GM19351 (cell line): ENCODE measurements at regions not wholly inside any gene's neighbourhood (a gene's known extent, or its start where the extent isn't known, plus 50 kb on each side); places are given as distances from the start of the nearest gene placed in this dataset.

Experiments used
- ATAC-seq: cut with Tn5 transposase; IDR thresholded peaks from one replicate; pipeline ENCODE4 v1.9.1; 2021; ENCODE audit warnings: mild to moderate bottlenecking, moderate library complexity; ENCODE audit not compliant: unreplicated experiment

DNA sequence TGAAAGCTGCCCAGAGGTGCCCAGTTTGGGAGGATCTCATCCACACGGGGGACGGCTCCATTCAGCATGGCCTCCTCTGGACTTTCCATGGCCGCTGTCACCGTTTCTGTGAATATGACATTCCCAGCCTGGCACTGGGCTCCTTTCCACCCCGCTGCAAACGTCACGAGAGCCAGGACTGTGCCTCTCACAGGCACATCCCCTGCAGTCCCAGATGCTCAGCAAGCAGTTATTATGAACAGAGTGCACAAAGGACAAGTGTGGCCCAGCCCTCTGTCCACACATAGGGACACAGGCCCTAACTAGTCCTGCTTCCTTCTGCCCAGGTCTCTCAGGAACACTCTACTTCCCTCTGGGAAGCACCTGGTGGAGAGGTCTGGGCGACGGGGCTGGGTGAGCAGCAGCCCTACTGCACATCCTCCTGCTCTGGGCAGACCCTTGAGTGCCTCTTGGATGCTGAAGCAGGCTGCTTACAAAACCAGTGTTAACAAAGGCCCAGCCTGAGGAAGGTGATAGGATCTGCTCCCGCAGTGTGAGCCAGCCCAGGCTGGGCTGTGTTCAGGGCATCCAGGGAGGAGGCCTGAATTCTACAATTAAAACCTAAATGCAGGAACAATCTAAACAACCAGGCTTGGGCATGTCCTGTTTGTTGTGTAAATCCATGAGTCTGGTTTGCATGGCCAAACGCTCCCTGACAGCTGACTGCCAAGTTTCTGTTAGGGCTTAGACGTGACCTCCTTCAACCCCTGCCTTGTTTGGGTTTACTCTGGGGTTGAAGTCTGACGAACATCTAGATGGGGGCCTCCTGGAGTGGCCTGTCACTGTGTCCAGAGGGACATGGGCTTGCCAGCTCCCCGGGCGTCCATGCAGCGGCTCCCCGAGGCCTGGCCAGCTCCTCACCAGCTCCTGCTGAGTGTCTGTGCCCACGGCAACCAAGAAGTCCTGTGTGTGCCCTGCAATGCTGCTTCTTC is 269.8 kb downstream of the GADD45G start:
- ATAC-seq = no peak

DNA sequence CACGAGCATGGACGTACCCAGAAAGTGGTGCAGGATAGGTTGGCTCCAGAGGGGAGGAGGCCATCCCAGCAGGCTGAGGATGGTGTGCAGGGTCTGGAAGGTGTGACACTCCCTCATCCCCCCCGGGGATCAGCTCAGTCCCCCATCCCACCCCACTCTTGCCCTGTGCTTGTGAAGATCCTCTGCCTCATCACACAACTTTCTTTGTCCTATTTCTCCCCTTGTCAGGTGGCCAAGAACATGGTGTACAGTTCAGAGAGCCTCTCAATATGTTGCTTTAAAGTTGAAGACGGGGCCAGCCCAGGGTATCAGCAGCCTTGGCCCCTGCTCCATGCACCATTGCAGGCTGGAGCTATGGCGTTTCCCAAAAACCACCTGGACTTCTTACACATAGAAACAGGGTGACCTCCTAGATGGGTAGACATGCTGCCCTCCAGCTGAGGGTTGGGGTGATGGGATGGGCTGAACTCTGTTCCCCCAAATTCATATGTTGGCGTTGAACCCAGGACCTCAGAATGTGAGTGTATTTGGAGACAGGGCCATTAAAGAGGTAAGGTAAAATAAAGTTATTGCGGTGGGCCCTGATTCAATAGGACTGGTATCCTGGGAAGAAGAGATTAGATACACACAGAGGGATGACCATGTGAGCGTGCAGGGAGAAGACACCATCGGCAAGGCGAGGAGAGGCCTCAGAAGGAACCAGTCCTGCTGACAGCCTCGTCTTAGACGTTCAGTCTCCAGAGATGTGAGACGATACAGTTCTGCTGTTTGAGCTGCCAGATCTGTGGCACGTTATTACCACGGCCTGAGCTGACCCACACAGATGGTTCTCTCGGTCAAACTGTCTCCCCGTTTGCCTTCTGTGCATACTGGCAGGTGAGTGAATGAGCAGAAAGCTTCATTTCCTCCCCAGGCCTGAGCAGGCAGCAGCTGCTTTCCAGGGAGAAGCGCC is 272.5 kb downstream of the GADD45G start:
- ATAC-seq = no peak

DNA sequence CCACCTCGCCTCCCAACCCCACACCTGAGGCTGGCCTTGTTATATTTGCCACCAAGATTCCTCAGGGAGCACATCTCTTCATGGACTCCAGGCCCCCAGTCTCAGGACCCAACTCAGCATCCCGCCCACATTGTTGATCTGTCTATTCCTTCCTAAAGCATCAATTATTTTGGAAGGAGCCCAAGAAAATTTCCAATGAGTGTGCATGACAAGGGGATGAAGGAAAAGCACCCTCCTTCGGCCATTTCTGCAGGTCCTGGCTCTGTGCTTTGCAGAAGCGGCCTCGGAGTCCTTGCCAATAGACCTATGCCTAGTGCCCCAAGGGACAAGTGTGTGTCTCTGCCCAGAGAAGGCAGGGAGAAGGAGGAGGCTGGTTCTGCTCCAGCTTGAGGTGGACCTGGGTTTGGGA is 273.2 kb downstream of the GADD45G start:
- ATAC-seq = no peak

DNA sequence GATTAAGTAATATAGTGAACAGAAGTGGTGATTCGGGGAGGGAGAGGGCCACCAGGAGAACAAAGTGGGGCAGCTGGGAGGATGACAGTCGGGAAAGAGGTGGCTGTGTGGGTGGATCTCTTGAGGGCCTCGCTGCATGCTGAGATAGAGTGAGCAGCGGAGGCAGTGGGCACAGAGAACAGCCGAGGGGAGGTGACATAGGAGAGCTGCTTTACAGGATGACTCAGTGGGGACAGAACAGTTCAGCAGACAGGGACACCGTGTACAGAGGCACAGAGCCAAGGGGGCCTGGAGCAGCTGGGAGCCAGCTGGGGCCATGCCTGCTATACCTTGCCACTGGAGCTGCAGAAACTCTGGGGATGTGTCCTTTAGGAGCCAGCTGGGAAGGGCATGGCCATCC is 273.9 kb downstream of the GADD45G start:
- ATAC-seq = no peak

DNA sequence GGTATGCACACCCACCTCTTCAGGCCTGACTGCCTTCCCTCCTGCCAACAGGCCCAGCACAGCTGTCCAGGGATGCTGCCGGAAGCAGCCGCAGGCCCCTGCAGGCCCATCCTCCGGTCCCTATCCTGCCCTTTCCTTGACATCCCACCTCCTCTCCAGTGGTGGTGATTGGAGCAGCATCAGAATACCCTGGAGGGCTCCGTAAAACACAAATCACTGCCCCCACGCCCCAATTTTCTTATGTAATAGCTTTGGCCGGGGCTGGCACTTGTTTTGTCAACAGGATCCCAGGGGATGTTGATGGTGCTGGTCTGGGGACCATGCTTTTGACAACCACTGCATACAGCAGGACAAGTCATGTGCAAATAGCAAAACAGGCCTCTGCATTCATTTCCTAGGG is 274.5 kb downstream of the GADD45G start:
- no peak for ATAC-seq

DNA sequence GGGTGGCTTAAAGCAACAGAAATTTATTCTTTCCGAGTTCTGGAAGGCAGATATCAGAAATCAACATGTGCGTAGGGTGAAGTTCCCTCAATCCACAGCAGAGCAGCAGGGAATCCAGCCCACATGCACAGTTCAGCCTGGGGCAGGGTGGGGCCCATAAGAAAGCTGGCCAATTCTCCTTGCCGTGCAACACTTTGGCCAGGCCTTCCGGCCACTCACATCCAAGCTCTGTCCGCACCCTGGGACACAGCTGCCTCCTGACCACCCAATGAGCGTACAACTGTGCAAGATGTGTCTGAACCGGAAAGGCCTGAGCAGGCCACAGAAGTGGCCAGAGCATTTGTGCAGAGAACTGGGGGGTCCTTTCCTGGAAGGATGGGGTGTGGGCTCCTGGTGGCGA is 274.9 kb downstream of the GADD45G start:
- no peak for ATAC-seq

DNA sequence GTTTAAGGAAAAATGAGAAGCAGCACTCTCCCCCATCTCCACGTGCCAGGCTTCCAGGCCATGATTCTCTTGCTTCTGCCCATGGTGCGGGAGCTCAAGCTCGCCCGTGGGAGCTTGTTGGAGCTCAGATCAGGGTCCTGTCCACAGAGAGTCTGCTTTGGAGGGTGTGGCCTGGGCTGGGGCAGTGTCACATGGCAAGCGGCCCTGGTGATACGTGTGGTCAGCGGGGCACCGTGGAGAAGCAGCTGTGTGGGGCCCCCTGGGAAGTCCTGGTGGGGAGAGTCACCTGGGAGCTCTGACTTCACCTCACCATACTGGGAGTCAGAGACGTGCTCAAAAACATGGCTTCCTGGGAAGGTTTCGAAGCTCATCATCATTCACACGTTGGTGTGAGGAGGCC is 275.3 kb downstream of the GADD45G start:
- no peak for ATAC-seq

DNA sequence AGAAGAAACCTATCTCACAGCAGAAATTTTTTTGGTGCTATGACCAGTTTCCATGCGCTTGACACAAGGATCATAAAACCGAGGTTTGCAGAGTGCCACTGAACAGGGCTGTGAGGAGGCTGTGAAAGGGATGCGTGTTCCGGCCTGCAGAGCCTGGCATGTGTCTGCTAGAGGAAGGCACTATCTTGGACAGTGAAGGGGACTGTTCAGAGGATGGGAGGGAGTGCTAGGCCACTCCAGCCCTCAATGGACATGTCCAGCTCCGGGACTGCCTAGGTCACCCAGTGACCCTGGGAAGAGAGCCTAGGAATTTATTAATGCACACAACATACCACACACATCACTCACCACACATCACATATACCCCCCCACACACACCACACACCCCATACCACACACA is 275.9 kb downstream of the GADD45G start:
- no peak for ATAC-seq

DNA sequence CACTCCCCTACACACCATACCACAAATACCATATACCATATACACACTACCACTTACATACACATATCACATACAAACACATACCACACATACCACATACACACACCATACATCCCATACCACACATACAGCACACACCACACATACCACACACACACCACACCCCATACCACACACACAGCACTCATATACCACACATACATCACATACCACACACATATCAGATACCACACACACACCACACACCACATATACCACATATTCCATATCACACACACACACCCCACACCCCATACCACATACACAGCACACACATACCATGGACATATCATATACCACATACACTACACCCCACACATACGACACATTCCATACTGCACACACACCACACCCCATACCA is 276.6 kb downstream of the GADD45G start:
- no peak for ATAC-seq

DNA sequence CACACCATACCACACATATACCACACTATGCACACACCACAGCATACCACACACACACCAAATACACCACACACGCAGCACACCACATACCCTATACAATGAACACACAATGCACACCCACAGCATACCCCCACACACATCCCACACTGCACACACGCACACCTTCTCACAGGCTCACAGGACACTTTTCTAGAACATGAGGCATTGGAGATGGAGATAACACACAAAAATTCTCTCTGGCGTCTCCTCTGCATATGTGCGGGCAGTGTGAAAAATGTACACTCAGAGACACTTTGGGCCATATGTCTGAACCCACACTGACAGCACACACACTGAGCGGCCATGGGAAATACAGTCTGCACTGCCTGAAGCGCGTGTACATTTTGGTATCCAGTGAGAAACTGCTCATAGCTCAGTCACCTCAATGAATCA is 278.1 kb downstream of the GADD45G start:
- no peak for ATAC-seq

DNA sequence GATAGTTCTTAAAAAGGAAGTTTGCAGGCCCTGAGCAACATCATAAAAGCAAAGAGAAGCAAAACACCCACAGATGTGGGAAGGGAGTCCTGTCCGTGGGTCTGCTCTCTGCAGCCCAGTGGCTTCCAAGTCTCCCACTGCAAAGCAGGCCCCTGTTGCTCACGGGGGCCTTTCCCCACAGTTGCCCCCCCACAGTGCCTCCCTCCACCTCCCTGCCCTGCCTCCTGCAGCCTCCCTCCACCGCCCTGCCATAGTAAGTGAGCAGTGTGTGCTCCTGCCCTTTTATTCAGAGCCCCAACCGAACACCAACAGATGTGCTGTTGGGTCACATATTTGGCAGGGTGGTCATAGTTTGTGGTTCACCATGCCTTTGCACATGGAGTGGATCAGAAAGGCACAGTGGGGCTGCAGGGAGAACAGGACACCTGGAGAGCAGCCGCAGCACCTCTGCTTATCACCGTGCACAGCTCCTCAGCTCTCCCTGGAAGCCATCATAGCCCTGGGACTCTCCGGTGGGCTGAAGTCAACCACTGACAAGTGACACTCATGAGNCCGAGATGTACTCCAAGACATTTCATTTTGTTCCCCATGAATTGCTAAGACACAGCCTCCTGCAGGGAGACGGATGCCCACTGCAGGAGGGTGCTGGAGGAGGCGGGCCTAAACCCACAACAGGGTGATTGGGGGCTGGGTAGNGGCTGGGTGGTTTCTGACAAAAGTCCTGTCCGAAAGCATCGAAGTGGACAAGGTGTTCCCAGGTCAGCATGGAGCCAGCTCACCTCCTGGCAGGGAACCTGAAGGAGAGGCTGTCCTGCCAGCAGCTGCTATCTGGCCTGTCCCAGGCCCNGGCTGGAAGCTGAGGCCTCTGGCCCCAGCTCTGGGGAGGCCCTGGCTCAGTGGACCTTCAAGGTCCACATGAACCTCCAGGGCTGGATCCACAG is 278.9 kb downstream of the GADD45G start:
- ATAC-seq = no peak

DNA sequence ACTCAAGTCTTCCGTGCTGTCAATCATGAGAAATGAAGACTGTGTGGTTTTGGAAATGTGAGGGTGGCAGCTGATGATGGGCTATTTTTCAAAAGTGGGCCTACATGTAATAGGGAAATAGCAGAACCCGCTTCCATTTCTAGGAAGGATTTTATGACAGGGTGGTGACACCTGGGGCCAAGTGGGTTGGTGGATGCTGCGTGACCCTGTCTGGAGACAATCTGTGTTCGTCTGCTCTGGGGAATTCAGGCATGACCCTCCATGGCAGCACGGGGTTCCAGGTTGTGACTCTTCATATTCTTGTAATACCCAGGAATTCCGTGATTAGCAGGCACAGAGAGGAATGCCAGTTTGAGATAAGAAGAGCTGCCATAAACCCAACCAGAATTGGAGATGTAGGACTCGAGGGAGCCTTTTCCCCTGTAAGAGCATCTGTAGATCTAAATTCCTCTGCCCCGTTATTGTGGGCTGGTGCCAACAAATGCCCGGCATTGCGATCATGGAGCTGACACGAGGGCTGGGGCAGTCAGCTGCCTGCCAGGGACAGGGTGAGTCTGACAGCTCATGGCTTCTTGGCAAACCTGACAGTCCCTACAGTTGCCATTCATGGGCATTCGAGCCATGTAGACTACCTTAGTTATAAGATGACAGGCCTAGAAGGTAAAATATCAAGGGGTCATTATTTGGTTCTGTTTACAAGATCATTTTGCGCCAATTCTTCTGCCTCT is 279.7 kb downstream of the GADD45G start:
- ATAC-seq = no peak

DNA sequence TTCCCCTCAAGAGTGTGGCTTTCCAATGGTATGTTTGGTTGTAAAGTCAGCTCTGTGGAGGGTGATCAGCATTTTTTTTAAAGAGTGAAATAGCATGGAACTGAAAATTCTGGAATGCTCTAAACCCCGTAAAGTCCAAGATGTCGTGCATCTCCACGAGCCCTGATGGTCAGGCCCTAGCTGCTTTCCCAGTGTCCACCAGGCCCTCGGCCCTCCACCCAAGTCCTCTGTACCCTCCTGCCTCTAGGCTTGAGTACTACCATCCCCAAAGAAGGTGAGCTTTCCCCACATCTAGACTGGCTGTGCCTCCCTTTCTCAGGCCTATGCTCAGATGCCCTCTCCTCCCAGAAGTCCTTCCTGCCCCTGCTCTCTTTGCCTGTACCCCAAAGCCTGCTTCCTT is 280.3 kb downstream of the GADD45G start:
- no peak for ATAC-seq

DNA sequence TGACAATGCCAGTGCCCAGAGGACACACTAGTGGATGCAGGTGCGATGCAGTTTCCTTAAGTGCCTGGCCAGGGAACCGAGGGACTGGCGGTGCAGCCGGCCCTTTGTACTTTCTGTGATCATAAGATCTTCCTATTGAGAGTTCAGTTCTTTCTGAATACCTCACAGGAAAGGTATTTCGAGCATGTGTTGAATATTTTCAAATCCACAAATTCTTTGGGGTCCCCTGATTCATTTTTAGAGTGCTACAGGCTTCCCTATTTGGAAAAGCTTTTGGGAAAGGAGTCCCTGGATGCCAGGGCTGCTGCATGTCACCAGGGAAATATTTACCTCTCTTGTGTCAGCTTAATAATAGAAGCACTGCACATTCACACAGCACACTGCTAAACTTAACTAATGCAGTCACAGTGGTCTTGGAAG is 281.5 kb downstream of the GADD45G start:
- no peak for ATAC-seq

DNA sequence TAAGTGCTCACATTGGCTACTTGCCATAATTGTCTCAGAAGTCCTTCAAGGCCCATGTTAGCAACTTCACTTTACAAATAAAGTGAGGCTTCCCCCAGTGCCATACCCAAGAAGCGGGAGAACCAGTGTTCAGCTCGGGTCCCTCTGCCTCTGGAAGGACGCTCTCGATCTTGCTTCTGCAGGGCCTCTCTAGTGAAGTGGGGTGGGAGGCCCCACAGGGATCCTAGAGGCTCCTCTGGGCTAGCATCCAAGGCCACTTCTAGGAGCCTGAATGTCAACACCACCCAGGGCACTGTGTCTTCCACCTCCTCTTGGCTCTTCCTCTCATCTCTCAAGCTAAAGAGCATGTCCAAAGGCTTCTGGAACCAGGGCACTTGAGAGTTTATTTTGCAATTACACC is 282.5 kb downstream of the GADD45G start:
- no peak for ATAC-seq

DNA sequence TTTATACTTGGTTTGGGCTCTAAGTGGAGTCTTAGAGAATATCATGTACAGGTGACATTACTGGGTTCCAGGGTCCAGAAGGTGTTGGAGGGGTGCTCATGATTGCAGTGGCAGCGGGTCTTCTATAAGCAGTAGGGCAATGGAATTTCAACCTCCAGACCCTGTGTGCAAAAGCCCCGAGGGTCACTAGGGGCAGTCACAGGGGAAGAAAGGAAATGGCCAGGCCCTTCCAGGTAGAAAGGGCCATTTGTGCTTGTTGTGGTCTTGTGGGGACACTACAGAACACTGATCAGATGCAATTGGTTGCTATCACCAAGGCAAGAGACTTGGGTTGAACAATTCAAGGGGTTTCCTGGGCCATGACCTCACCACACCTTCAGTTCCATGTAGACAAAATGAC is 283.4 kb downstream of the GADD45G start:
- no peak for ATAC-seq

DNA sequence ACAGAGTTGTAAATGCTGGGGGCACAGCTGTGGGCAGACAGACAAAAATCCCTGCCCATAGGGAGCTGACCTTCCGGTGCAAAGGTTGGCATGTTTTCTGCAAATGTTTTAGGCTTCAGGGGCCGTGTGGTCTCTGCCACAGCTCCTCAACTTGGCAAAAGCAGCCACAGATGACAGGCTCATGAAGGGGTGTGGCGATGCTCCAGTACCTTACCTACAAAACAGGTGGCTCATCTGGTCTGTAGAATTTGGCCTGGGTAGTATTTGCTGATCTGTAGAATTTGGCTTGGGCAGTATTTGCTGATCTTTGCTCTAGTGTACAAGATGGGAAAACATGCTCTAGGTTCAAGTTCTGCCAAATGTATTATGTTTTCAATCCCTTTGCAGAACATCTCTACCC is 283.9 kb downstream of the GADD45G start:
- ATAC-seq = no peak

DNA sequence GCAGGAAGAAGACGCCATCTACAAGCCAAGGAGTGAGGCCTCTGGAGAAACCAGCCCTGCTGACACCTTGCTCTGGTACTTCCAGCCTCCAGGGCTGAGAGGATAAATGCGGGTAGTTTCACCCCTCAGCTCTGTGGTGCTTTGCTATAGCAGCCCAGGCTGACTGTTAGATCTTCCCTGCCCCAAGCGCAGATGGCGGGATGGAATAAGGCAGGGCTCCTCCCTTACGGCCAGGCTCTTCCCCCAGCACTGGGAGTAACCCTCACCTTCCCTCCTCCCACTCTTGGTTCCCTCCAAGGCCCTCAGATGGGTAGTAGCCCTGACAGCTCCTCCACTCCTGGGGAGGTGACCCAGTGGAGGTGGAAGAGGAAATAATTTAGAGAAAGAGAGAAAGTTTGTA is 285.1 kb downstream of the GADD45G start:
- ATAC-seq = no peak

DNA sequence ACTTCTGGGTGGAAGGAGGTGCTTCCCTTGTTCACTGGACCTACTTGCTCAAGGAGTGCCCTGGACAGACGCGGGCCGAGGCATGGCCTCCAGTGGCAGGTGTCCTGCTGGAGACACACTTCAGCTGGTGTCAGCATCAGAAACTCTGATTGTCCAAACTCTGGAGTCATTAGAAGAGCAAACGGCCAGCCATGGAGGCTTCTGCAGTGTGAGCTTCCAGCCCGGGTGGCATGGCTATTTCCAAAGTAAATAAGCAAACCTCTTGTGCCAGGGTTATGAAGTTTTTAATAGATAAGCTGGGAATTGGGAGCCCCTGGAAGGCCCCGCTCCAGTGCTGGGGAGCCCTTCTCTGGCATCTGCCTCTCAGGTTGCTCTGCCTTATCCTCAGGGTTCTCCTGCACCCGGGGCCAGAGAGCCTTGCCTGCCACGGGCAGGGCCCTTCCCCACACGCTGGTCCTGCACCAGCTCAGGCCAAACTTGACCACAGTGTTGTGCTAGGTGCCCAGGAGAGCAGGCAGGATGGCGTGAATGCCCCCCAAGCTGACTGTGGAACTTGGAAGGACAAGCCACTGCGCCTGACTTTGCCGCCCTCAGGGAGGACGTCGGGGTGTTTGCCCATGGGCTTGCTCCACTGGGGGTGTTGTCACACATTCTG is 285.6 kb downstream of the GADD45G start:
- no peak for ATAC-seq
